Aorta (tissue), 5 donors: ENCODE measurements at regions not wholly inside any gene's neighbourhood (a gene's known extent, or its start where the extent isn't known, plus 50 kb on each side); places are given as distances from the start of the nearest gene placed in this dataset.

Experiments
- ATAC-seq: fragments of 200-7000 bp; cut with Tn5 transposase; one replicate; pipeline ENCODE4 v1.9.1; 2022; ENCODE audit warnings: moderate library complexity; ENCODE audit not compliant: low FRiP score
- DNase-seq, 2 donors: peaks; one replicate each; pipeline ENCODE4 v3.0.0-alpha.2; 2020
- H3K27ac ChIP-seq, 2 donors: one replicate each; pipeline ENCODE4 v1.5.1; 2013; ENCODE audit warnings: low read length in 2 of 2, mild to moderate bottlenecking in 2 of 2, moderate library complexity in 2 of 2, control low read depth in 1 of 2, inconsistent platforms in 1 of 2, low read depth in 1 of 2
- H3K27me3 ChIP-seq, 2 donors: one replicate each; pipeline ENCODE4 v1.6.1; 2013; ENCODE audit warnings: control low read depth in 1 of 2, low read length in 1 of 2, mild to moderate bottlenecking in 1 of 2, moderate library complexity in 1 of 2; ENCODE audit not compliant: insufficient read depth in 2 of 2, control insufficient read depth in 1 of 2
- H3K36me3 ChIP-seq, 2 donors: one replicate each; pipeline ENCODE4 v1.6.1; 2013; ENCODE audit warnings: control low read depth in 1 of 2, low read length in 1 of 2, mild to moderate bottlenecking in 1 of 2; ENCODE audit not compliant: insufficient read depth in 2 of 2, control insufficient read depth in 1 of 2
- H3K4me1 ChIP-seq, 2 donors: one replicate each; pipeline ENCODE4 v1.6.1; 2013; ENCODE audit warnings: low read length in 2 of 2, control low read depth in 1 of 2, mild to moderate bottlenecking in 1 of 2, moderate library complexity in 1 of 2; ENCODE audit not compliant: insufficient read depth in 2 of 2, control insufficient read depth in 1 of 2
- H3K4me3 ChIP-seq, 2 donors: one replicate each; pipeline ENCODE4 v1.5.1; 2013; ENCODE audit warnings: low read length in 2 of 2, control low read depth in 1 of 2, mild to moderate bottlenecking in 1 of 2
- H3K9me3 ChIP-seq: one replicate; pipeline ENCODE4 v1.6.1; 2013; ENCODE audit warnings: mild to moderate bottlenecking, low read length; ENCODE audit not compliant: control insufficient read depth
- WGBS, 2 donors: extraction: QIAGEN DNeasy Blood & Tissue Kit; methylation state at CpG; one replicate each; pipeline ENCODE4 v1.1.7; 2013; 5-methylcytosine and 5-hydroxymethylcytosine counted together
- intact Hi-C, 2 donors: fragments of 100-400 bp; cut with DNase I; formaldehyde crosslinking; loops; one replicate each; pipeline versions ENCODE4 v1.14.2 to v1.15.0; 2022
- donor health status: healthy with polysubstance abuse.
- donor health status: Bipolar disorder and iron deficiency.
- donor health status: DM: no; HTN: no; CAD: no.
- donor health status: DM: no; HTN: no; CAD: no.
- donor health status: DM: yes; HTN: yes; CAD: no.

DNA sequence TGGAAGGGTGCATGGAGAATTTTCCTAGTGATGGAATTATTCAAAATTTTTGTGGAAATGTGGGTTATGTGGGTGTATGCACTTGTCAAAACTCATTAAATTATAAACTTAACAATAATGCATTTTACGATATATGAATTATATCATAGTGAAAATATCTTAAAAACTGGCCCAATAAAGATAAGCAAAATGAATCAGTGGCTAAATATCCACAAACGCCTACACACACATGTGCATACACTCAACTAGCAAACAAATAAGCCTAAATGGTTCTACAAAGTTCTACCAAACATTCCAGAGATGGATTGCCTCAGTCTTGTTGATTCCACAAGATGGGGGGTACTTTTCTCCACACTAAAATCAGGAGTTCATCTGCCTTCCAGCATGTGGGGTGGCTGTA is 349.5 kb downstream of the TSHZ3 start:
- no peak for ATAC-seq
- Histone ChIP-seq H3K4me3 (no peak overlapping the region), H3K36me3 (no peaks in the 10 kb centered on the region), H3K27ac (no peak overlapping the region), H3K27me3 (no peaks in the 10 kb centered on the region), H3K4me1 (no peaks in the 10 kb centered on the region), H3K9me3 (no peaks in the 10 kb centered on the region)
- intact Hi-C loops = no loop called here
- WGBS, 2 donors = 67 to 77% methylated on average over 2 of the region's 2 CpGs
- DNase-seq = no peak

DNA sequence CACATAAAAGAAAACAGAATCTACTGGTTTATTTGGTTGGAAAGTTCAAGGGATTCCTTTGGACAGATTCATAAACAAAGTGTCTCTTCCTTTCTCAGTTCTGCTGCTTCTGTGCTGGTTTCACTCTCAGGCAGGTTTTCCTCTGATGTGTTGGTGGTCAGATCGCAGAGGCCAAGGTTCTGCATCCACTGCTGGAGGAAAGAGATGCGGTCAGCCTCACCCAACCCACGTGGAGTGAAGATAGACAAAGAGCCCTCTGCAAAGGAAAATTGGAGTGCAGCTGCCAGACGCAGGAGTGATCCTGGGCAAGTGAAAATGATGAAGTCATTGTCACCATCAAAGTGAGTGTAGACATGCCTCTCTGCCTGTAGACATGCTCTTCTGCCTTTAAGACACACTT is 352.0 kb downstream of the TSHZ3 start:
- no peaks in the 10 kb centered on the region for H3K27me3 ChIP-seq
- intact Hi-C loops = no loop called here
- no peaks in the 10 kb centered on the region for H3K9me3 ChIP-seq
- no peaks in the 10 kb centered on the region for H3K36me3 ChIP-seq
- DNase-seq (no peak), ATAC-seq (no peak)
- 74 to 78% methylated on average over 4 of the region's 4 CpGs for WGBS, 2 donors
- no peak overlapping the region for H3K27ac ChIP-seq
- H3K4me1 ChIP-seq = no peaks in the 10 kb centered on the region
- no peak overlapping the region for H3K4me3 ChIP-seq

DNA sequence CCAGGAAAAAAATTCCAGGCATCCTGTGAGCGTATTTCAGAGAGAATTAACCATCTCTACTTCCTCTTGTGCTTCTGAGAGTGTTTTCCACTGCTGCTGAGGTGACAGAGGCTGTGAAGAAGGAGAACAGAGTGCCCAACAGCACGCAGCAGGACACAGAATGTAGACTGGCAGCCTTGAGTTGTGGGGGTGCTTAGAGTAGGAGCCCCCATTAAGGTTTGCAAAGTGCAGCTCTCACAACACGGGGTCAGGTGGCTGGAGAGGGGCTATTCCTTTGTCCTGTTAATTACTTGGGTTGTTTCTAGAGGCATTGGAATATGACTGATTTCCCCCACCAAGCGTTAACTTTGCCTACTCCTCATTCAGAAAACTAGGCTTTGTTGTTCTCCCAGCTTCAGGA is 370.6 kb downstream of the TSHZ3 start:
- no peak for ATAC-seq
- H3K4me1 ChIP-seq = no peaks in the 10 kb centered on the region
- H3K27ac ChIP-seq = no peak overlapping the region
- peaks cover 4% of the 10 kb centered on the region for H3K9me3 ChIP-seq
- WGBS, 2 donors = 18 to 22% methylated on average over 4 of the region's 4 CpGs
- H3K4me3 ChIP-seq = no peak overlapping the region
- no peak for DNase-seq
- intact Hi-C loops = no loop called here
- no peaks in the 10 kb centered on the region for H3K27me3 ChIP-seq
- H3K36me3 ChIP-seq = no peaks in the 10 kb centered on the region

- ATAC-seq (no peak), DNase-seq (no peak)
- Histone ChIP-seq H3K4me3 (no peak overlapping the region), H3K27me3 (no peaks in the 10 kb centered on the region), H3K36me3 (no peaks in the 10 kb centered on the region), H3K9me3 (no peaks in the 10 kb centered on the region), H3K4me1 (no peaks in the 10 kb centered on the region), H3K27ac (no peak overlapping the region)
- 92 to 94% methylated on average over 2 of the region's 2 CpGs for WGBS, 2 donors
- intact Hi-C loops = no loop called here
Observed at GRCh38 chr19:30969591-30969990, 379.6 kb downstream of the TSHZ3 start.

GRCh38 chr19:30968841-30969399 is 380.3 kb downstream of the TSHZ3 start:
- H3K9me3 ChIP-seq = no peaks in the 10 kb centered on the region
- H3K27ac ChIP-seq = no peak overlapping the region
- H3K4me3 ChIP-seq = no peak overlapping the region
- intact Hi-C loops = no loop called here
- DNase-seq = no peak
- H3K27me3 ChIP-seq = no peaks in the 10 kb centered on the region
- ATAC-seq = no peak
- H3K36me3 ChIP-seq = no peaks in the 10 kb centered on the region
- H3K4me1 ChIP-seq = no peaks in the 10 kb centered on the region
- WGBS, 2 donors = 78 to 82% methylated on average over 5 of the region's 5 CpGs

- Histone ChIP-seq H3K27ac (no peak overlapping the region), H3K36me3 (no peaks in the 10 kb centered on the region), H3K4me3 (no peak overlapping the region), H3K27me3 (no peaks in the 10 kb centered on the region), H3K9me3 (no peaks in the 10 kb centered on the region), H3K4me1 (no peaks in the 10 kb centered on the region)
- intact Hi-C loops = no loop called here
- no peak for DNase-seq
- no peak for ATAC-seq
- 83 to 86% methylated on average over 5 of the region's 5 CpGs for WGBS, 2 donors
Observed at GRCh38 chr19:30968210-30968609, 381.0 kb downstream of the TSHZ3 start.

DNA sequence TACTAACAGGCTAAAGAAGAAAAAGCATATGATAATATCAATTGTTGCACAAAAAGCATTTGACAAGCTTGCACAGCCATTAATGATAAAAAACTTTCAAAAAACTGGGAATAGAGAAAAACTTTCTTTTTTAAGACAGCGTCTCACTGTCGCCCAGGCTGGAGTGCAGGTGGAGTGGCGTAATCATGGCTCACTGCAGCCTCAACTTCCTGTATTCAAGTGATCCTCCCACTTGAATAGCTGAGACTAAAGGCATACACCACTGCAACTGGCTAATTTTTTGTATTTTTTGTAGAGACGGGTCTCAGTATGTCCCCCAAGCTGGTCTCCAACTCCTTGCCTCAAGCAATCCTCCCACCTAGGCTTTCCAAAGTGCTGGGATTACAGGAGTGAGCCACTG is 382.8 kb downstream of the TSHZ3 start:
- no peak for ATAC-seq
- 85 to 87% methylated on average over 4 of the region's 4 CpGs for WGBS, 2 donors
- no peaks in the 10 kb centered on the region for H3K9me3 ChIP-seq
- no peak for DNase-seq
- H3K27me3 ChIP-seq = no peaks in the 10 kb centered on the region
- no peak overlapping the region for H3K27ac ChIP-seq
- no peak overlapping the region for H3K4me3 ChIP-seq
- intact Hi-C loops = no loop called here
- no peaks in the 10 kb centered on the region for H3K36me3 ChIP-seq
- H3K4me1 ChIP-seq = no peaks in the 10 kb centered on the region

DNA sequence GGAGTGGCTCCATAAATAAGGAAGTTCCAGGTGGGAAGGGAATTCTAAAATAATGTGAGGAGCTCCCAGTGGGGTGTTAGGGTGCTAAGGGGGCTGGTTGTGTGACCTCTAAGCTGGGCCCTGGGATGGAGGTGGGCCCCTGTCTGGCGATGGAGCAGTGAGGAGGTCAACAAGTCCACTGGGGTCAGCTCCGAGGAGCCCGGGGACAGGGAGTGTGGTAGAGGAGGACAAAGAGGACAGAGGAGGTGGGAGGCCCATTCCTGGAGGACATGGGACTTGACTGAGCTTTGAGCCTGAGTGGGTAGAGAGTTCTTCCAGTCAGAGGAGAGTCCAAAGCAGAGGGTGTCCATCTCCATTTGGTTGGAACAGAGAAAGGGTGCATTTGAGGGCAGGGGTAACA is 390.2 kb downstream of the TSHZ3 start:
- H3K36me3 ChIP-seq = no peaks in the 10 kb centered on the region
- DNase-seq = no peak
- peaks cover 2% of the 10 kb centered on the region for H3K9me3 ChIP-seq
- no peaks in the 10 kb centered on the region for H3K4me1 ChIP-seq
- 89 to 91% methylated on average over 3 of the region's 3 CpGs for WGBS, 2 donors
- H3K4me3 ChIP-seq = no peak overlapping the region
- intact Hi-C loops = no loop called here
- ATAC-seq = no peak
- H3K27ac ChIP-seq = no peak overlapping the region
- H3K27me3 ChIP-seq = no peaks in the 10 kb centered on the region

- intact Hi-C loops = no loop called here
- Histone ChIP-seq H3K4me1 (no peaks in the 10 kb centered on the region), H3K36me3 (no peaks in the 10 kb centered on the region), H3K27me3 (no peaks in the 10 kb centered on the region), H3K27ac (no peak overlapping the region), H3K4me3 (no peak overlapping the region), H3K9me3 (peaks cover 2% of the 10 kb centered on the region)
- DNase-seq (no peak), ATAC-seq (no peak)
- 72 to 74% methylated on average over 12 of the region's 12 CpGs for WGBS, 2 donors
Observed at GRCh38 chr19:30955112-30956104, 393.8 kb downstream of the TSHZ3 start.
